Left lung (tissue), 4 donors: ENCODE measurements at regions not wholly inside any gene's neighbourhood (a gene's known extent, or its start where the extent isn't known, plus 50 kb on each side); places are given as distances from the start of the nearest gene placed in this dataset.
A peak's percentile ranks its signal among the peaks of the same experiment; 100 is the strongest.

Experiments
- ATAC-seq: fragments of 200-7000 bp; cut with Tn5 transposase; one replicate; pipeline ENCODE4 v1.9.1; 2020; ENCODE audit warnings: moderate library complexity
- DNase-seq, 4 donors: peaks; one replicate each; pipeline ENCODE4 v3.0.0-alpha.2; 2013 to 2020
- H3K27ac ChIP-seq, 2 donors: fragments of 200-600 bp; sonication (generic) in 1 of 2; one replicate each; pipeline versions ENCODE4 v1.5.0 to v1.8.0; 2020 to 2021
- H3K27me3 ChIP-seq, 2 donors: fragments of 200-600 bp; sonication (generic) in 1 of 2; one replicate each; pipeline versions ENCODE4 v1.5.0 to v1.8.0; 2020 to 2021
- H3K36me3 ChIP-seq, 2 donors: fragments of 200-600 bp; sonication (generic) in 1 of 2; one replicate each; pipeline versions ENCODE4 v1.5.0 to v1.8.0; 2020 to 2021
- H3K4me1 ChIP-seq, 2 donors: fragments of 200-600 bp; one replicate each; pipeline ENCODE4 v1.8.0; 2021
- H3K4me3 ChIP-seq, 2 donors: fragments of 200-600 bp; sonication (generic) in 1 of 2; one replicate each; pipeline versions ENCODE4 v1.5.0 to v1.8.0; 2020 to 2021; ENCODE audit warnings: mild to moderate bottlenecking in 1 of 2
- H3K9me3 ChIP-seq, 2 donors: fragments of 200-600 bp; sonication (generic) in 1 of 2; one replicate each; pipeline versions ENCODE4 v1.5.0 to v1.8.0; 2020 to 2021
- intact Hi-C, 2 donors: fragments of 100-400 bp; cut with DNase I; formaldehyde crosslinking; loops; one replicate each; pipeline versions ENCODE4 v1.11.2 to v1.14.2; 2022
- TF ChIP-seq, protein P1 (sequence below), 2 donors: fragments of 200-600 bp; sonication (generic) in 1 of 2; IDR thresholded peaks; one replicate each; pipeline versions ENCODE4 v1.5.0 to v1.8.0; 2021; ENCODE audit warnings: antibody characterized with exemption in 2 of 2
- donor health status: DM: no; HTN: yes; CAD: no.
- donor health status: DM: no; HTN: no; CAD: no.

DNA sequence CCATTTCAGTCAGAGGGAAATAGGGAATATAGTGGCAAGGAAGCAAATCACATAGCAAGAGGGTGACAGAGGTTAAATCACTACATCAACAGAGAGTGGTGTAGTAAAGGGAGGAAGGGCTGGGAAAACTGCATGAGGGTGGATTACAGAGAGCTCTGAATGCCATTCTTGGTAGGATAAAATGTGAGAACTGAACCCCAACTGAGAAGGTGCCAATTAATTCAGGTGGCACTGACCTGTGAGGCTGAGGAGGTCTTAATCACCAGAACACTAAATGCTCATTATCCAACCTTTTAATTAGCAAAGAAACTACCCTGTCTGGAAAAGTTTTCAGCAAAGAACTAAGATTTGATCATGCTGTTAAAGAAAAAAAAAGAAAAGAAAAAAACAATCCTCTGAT, 202.7 kb downstream of the LRRN1 start:
- intact Hi-C loops, result no loop called here

GRCh38 chr3:4006288-4006687, 207.1 kb downstream of the LRRN1 start:
- ATAC-seq (peak; percentile 44), DNase-seq (peak in 3 of 4 donors; percentile 30 to 42 (median 36))
- TF ChIP-seq, protein P1, sequence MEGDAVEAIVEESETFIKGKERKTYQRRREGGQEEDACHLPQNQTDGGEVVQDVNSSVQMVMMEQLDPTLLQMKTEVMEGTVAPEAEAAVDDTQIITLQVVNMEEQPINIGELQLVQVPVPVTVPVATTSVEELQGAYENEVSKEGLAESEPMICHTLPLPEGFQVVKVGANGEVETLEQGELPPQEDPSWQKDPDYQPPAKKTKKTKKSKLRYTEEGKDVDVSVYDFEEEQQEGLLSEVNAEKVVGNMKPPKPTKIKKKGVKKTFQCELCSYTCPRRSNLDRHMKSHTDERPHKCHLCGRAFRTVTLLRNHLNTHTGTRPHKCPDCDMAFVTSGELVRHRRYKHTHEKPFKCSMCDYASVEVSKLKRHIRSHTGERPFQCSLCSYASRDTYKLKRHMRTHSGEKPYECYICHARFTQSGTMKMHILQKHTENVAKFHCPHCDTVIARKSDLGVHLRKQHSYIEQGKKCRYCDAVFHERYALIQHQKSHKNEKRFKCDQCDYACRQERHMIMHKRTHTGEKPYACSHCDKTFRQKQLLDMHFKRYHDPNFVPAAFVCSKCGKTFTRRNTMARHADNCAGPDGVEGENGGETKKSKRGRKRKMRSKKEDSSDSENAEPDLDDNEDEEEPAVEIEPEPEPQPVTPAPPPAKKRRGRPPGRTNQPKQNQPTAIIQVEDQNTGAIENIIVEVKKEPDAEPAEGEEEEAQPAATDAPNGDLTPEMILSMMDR (IDR thresholded peaks at IDR 0.05), result no peak
- no peaks in the 10 kb centered on the region for H3K9me3 ChIP-seq
- H3K27me3 ChIP-seq, result no peaks in the 10 kb centered on the region
- no peak overlapping the region for H3K27ac ChIP-seq
- intact Hi-C loops, result no loop called here
- H3K4me3 ChIP-seq, result no peak overlapping the region
- no peaks in the 10 kb centered on the region for H3K36me3 ChIP-seq
- H3K4me1 ChIP-seq, result no peaks in the 10 kb centered on the region

More for the DNA sequence above, 202.7 kb downstream of the LRRN1 start:
- no peak for ATAC-seq
- no peak for DNase-seq
- H3K4me3 ChIP-seq, result no peak overlapping the region
- no peaks in the 10 kb centered on the region for H3K9me3 ChIP-seq
- no peaks in the 10 kb centered on the region for H3K27me3 ChIP-seq
- H3K4me1 ChIP-seq, result no peaks in the 10 kb centered on the region
- TF ChIP-seq, protein P1 (IDR thresholded peaks at IDR 0.05), result no peak
- H3K27ac ChIP-seq, result no peak overlapping the region
- no peaks in the 10 kb centered on the region for H3K36me3 ChIP-seq

DNA sequence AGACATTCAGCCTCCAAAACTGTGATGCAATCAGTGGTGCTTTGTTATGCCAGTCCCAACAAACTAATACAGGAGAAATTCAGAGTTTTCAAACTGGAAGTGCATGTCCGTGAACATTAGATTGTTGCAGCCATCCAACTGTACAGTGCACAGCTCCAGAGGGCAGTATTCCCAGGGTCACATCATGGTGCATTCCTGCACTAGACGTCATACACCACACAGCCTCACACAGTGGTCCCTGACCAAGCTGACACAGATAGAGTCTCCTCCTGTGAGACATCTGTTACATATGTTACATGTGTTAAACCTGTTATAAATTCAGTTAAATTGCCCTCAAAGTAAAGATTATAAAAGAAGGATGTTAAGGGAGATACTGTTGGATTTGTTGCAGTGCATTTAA, 209.0 kb downstream of the LRRN1 start:
- Histone ChIP-seq H3K9me3 (no peaks in the 10 kb centered on the region), H3K27me3 (no peaks in the 10 kb centered on the region), H3K4me1 (no peaks in the 10 kb centered on the region), H3K27ac (no peak overlapping the region), H3K36me3 (no peaks in the 10 kb centered on the region), H3K4me3 (no peak overlapping the region)
- intact Hi-C loops, result no loop called here
- DNase-seq, result no peak
- TF ChIP-seq, protein P1 (IDR thresholded peaks at IDR 0.05), result no peak
- no peak for ATAC-seq

DNA sequence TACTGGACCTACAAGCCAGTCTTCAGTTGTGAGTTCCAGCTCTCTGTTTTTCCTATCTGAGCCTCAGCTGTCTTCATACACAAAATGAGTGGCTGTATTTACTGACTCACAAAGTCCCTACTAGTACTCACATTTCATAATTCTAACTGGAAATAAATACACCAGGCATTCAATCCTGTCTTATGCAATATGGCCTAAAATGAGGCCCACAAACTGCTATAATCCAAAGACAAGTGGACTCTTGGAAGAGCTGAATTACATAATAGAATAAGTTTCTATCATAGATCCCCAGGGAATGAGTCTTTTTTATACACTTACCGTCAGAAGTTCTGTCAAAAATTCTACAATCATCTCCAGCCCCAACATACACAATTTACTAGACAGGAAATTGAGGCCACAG, 211.9 kb downstream of the LRRN1 start:
- H3K4me1 ChIP-seq, result no peaks in the 10 kb centered on the region

DNA sequence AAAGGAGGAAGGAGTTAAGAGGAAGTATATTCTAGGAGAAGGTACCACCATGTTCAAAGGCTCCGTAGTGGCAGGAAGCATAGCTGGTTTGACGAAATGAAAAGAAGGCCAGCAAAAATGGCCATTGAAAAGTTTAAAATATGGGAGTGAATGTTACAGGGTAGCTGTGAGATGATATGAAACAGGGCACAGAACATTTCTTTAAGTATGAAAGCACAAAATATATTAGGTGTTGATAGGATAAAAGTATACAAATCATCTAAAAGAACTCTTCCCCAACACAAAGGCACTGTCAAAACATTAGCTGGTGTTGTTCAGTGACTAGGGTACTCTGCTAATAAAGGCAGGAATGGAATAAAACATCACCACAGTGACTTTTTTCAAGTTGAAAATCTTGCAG, 216.2 kb downstream of the LRRN1 start:
- intact Hi-C loops, result no loop called here
- Histone ChIP-seq H3K4me1 (no peaks in the 10 kb centered on the region), H3K27ac (no peak overlapping the region), H3K36me3 (no peaks in the 10 kb centered on the region), H3K4me3 (no peak overlapping the region), H3K9me3 (peaks cover 0 to 2% of the 10 kb centered on the region in 2 donors), H3K27me3 (no peaks in the 10 kb centered on the region)
- ATAC-seq (no peak), DNase-seq (no peak)
- TF ChIP-seq, protein P1 (IDR thresholded peaks at IDR 0.05), result no peak

More for the DNA sequence above, 211.9 kb downstream of the LRRN1 start:
- H3K27ac ChIP-seq, result no peak overlapping the region
- ATAC-seq, result no peak
- H3K4me3 ChIP-seq, result no peak overlapping the region
- TF ChIP-seq, protein P1 (IDR thresholded peaks at IDR 0.05), result no peak
- intact Hi-C loops, result no loop called here
- DNase-seq, result no peak
- H3K36me3 ChIP-seq, result no peaks in the 10 kb centered on the region
- H3K27me3 ChIP-seq, result no peaks in the 10 kb centered on the region
- no peaks in the 10 kb centered on the region for H3K9me3 ChIP-seq
